GM12878 (cell line): ENCODE measurements at regions not wholly inside any gene's neighbourhood (a gene's known extent, or its start where the extent isn't known, plus 50 kb on each side); places are given as distances from the start of the nearest gene placed in this dataset.

Experiments used
- ATAC-seq: fragments of 200-7000 bp; cut with Tn5 transposase; 3 replicates; pipeline ENCODE4 v1.9.1; 2020; ENCODE audit warnings: mild to moderate bottlenecking, moderate library complexity
- BruUV-seq: library from RNA; stranded (reverse); fragments of 400-500 nt; replicated peaks from 2 replicates; lab custom pipeline; 2021; lab: Mats Ljungman, UMichigan
- CTCF ChIA-PET: fragments of 300-600 bp; sonication (Branson Sonifier 250); formaldehyde crosslinking; extraction: SDS; loops from one replicate; lab custom pipeline; 2021; ENCODE audit warnings: inconsistent platforms; lab: Yijun Ruan, JAX
- POLR2A ChIA-PET: fragments of 350-600 bp; formaldehyde crosslinking; extraction: SDS; loops from one replicate; lab custom pipeline; 2021; ENCODE audit warnings: inconsistent platforms; lab: Charles Lee
- RAD21 ChIA-PET: fragments of 300-600 bp; sonication (Branson Sonifier 250); formaldehyde crosslinking; loops from one replicate; lab custom pipeline; 2023; ENCODE audit warnings: antibody characterized with exemption; ENCODE audit not compliant: unreplicated experiment; lab: Charles Lee
- SMC1A ChIA-PET: fragments of 300-600 bp; sonication (Branson Sonifier 250); formaldehyde crosslinking; loops from one replicate; lab custom pipeline; 2023; ENCODE audit not compliant: unreplicated experiment, uncharacterized antibody; lab: Charles Lee
- DNase-seq: peaks from one replicate; pipeline ENCODE4 v3.0.0-alpha.2; 2011; ENCODE audit warnings: low read depth, low spot score
- FAIRE-seq: peaks from 3 replicates; lab custom pipeline; 2011; peaks lifted over from hg19 to GRCh38; lab: Jason Lieb, UNC
- H2AFZ ChIP-seq: 2 replicates; pipeline ENCODE4 v1.6.0; 2011; ENCODE audit warnings: low read depth, low read length, control low read depth; ENCODE audit not compliant: control insufficient read depth
- H3K27ac ChIP-seq: 2 replicates; pipeline ENCODE4 v1.5.1; 2011; ENCODE audit warnings: control low read depth; ENCODE audit not compliant: control insufficient read depth, insufficient read depth
- H3K27me3 ChIP-seq, 2 experiments: replicated peaks in 1 of 2; 2 replicates each; pipeline versions ENCODE4 v1.6.0 to v1.6.1; 2011; ENCODE audit warnings: low read length in 1 of 2; ENCODE audit not compliant: control insufficient read depth in 2 of 2, insufficient read depth in 2 of 2
- H3K36me3 ChIP-seq, 2 experiments: 2 replicates each; pipeline ENCODE4 v1.5.1; 2011; ENCODE audit warnings: low read length in 1 of 2; ENCODE audit not compliant: control insufficient read depth in 2 of 2, insufficient read depth in 2 of 2
- H3K4me1 ChIP-seq: 2 replicates; pipeline ENCODE4 v1.6.1; 2011; ENCODE audit warnings: mild to moderate bottlenecking, low read length, moderate library complexity, mixed read lengths; ENCODE audit not compliant: control insufficient read depth, insufficient read depth
- H3K4me2 ChIP-seq: 2 replicates; pipeline ENCODE4 v1.6.0; 2011; ENCODE audit warnings: control low read depth; ENCODE audit not compliant: control insufficient read depth, insufficient read depth
- H3K4me3 ChIP-seq: fragments of 200-600 bp; sonication (generic); 2 replicates; pipeline ENCODE4 v1.5.1; 2016
- H3K79me2 ChIP-seq: 2 replicates; pipeline ENCODE4 v1.6.0; 2011; ENCODE audit warnings: low read length; ENCODE audit not compliant: control insufficient read depth, insufficient read depth
- H3K9ac ChIP-seq: 2 replicates; pipeline ENCODE4 v1.8.0; 2011; ENCODE audit warnings: low read length, control low read depth, mixed read lengths; ENCODE audit not compliant: control insufficient read depth, insufficient read depth
- H3K9me3 ChIP-seq: replicated peaks from 3 replicates; pipeline ENCODE4 v1.5.1; 2011; ENCODE audit warnings: mild to moderate bottlenecking, low read length; ENCODE audit not compliant: control insufficient read depth, insufficient read depth
- H4K20me1 ChIP-seq: 2 replicates; pipeline ENCODE4 v1.6.0; 2011; ENCODE audit not compliant: control insufficient read depth, insufficient read depth
- MTA3 ChIP-seq: IDR thresholded peaks from 2 replicates; pipeline ENCODE4 v1.6.1; 2012; ENCODE audit warnings: low read length, inconsistent platforms, borderline replicate concordance
- MYC ChIP-seq: IDR thresholded peaks from 2 replicates; pipeline ENCODE4 v1.6.1; 2011; ENCODE audit warnings: mild to moderate bottlenecking, low read length, moderate library complexity, inconsistent platforms; ENCODE audit not compliant: insufficient read depth, insufficient replicate concordance, insufficient read length, severe bottlenecking
- NFXL1 ChIP-seq: fragments of 450-650 bp; IDR thresholded peaks from 2 replicates; pipeline ENCODE4 v1.6.1; 2017; ENCODE audit warnings: antibody characterized with exemption, mild to moderate bottlenecking, borderline replicate concordance
- RUNX3 ChIP-seq: IDR thresholded peaks from 2 replicates; pipeline ENCODE4 v1.6.1; 2012; ENCODE audit warnings: low read length, inconsistent platforms
- TCF3 ChIP-seq: IDR thresholded peaks from 2 replicates; pipeline ENCODE4 v1.6.1; 2012; ENCODE audit warnings: low read depth, mild to moderate bottlenecking, low read length, borderline replicate concordance; ENCODE audit not compliant: insufficient read depth
- USF2 ChIP-seq: IDR thresholded peaks from 2 replicates; pipeline ENCODE4 v1.6.1; 2011; ENCODE audit warnings: low read depth, low read length, improper control_type of control experiment, borderline replicate concordance
- ZNF274 ChIP-seq: IDR thresholded peaks from one replicate; pipeline ENCODE4 v1.8.0; 2011; ENCODE audit not compliant: insufficient read length, insufficient read depth
- ZNF384 ChIP-seq: IDR thresholded peaks from 2 replicates; pipeline ENCODE4 v1.6.1; 2012; ENCODE audit warnings: low read depth, mild to moderate bottlenecking, low read length, improper control_type of control experiment, borderline replicate concordance
- WGBS: methylation state at CpG from one replicate; pipeline ENCODE4 v1.1.6; 2016; ENCODE audit warnings: low lambda C conversion rate; ENCODE audit not compliant: insufficient replicate concordance, insufficient coverage; ENCODE audit errors: missing lambda C conversion rate; 5-methylcytosine and 5-hydroxymethylcytosine counted together
- in situ Hi-C: fragments of 300-500 bp; cut with MboI; formaldehyde crosslinking; loops from 9 replicates; pipeline ENCODE4 v1.14.3; 2018; ENCODE audit warnings: mixed read lengths
- intact Hi-C: fragments of 100-400 bp; cut with micrococcal nuclease; formaldehyde crosslinking; loops from one replicate; pipeline ENCODE4 v1.14.2; 2022; ENCODE audit not compliant: unreplicated experiment
- TF ChIP-seq, protein P1 (sequence below): fragments of 150-350 bp; IDR thresholded peaks from 2 replicates; pipeline ENCODE4 v1.6.1; 2014; ENCODE audit warnings: mild to moderate bottlenecking, low read depth, low read length

- TF ChIP-seq, protein P1, sequence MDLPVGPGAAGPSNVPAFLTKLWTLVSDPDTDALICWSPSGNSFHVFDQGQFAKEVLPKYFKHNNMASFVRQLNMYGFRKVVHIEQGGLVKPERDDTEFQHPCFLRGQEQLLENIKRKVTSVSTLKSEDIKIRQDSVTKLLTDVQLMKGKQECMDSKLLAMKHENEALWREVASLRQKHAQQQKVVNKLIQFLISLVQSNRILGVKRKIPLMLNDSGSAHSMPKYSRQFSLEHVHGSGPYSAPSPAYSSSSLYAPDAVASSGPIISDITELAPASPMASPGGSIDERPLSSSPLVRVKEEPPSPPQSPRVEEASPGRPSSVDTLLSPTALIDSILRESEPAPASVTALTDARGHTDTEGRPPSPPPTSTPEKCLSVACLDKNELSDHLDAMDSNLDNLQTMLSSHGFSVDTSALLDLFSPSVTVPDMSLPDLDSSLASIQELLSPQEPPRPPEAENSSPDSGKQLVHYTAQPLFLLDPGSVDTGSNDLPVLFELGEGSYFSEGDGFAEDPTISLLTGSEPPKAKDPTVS: no peak
- TF ChIP-seq TCF3 (no peak), ZNF384 (no peak), MTA3 (no peak), MYC (no peak), USF2 (no peak)
These were observed 179.9 kb downstream of the ATPSCKMT start (continued) for GRCh38 chr5:10069637-10070313.

DNA sequence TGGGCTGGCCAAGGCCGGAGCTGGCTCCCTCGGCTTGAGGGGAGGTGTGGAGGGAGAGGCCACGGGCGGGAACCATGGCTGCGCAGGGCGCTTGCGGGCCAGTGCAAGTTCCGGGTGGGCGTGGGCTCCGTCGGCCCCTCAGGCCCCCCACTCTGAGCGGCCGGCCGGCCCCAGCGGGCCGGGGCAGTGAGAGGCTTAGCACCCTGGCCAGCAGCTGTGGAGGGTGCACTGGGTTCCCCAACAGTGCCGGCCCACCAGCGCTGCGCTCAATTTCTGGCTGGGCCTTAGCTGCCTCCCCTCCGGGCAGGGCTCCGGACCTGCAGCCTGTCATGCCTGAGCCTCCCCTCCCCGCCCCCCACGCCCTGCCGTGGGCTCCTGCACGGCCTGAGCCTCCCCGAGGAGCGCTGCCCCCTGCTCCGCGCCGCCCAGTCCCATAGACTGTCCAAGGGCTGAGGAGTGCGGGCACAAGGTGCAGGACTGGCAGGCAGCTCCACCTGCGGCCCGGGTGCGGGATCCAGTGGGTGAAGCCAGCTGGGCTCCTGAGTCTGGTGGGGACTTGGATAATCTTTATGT lies 184.2 kb downstream of the ATPSCKMT start:
- RAD21 ChIA-PET: no interaction called here
- no TSS peak for BruUV-seq
- Histone ChIP-seq H3K4me2 (no peak overlapping the region), H3K9ac (no peak overlapping the region), H3K36me3 (no peaks in the 10 kb centered on the region), H3K27me3 (no peaks in the 10 kb centered on the region), H2AFZ (no peak overlapping the region), H3K9me3 (no peaks in the 10 kb centered on the region; the same call in 2 of the 3 replicates), H4K20me1 (no peaks in the 10 kb centered on the region), H3K4me1 (no peaks in the 10 kb centered on the region), H3K4me3 (no peak overlapping the region), H3K79me2 (no peaks in the 10 kb centered on the region), H3K27ac (no peak overlapping the region)
- WGBS: 53% methylated on average over 24 of the region's 34 CpGs
- POLR2A ChIA-PET: no interaction called here
- ATAC-seq (no peak), DNase-seq (no peak), FAIRE-seq (no peak)
- TF ChIP-seq NFXL1 (no peak), ZNF274 (no peak), RUNX3 (no peak)
- SMC1A ChIA-PET: no interaction called here
- in situ Hi-C loops (no loop called here), intact Hi-C loops (no loop called here)
- CTCF ChIA-PET: no interaction called here
